ENCODE measurements at regions not wholly inside any gene's neighbourhood (a gene's known extent, or its start where the extent isn't known, plus 50 kb on each side); places are given as distances from the start of the nearest gene placed in this dataset.
A peak's percentile ranks its signal among the peaks of the same experiment; 100 is the strongest.

DNA sequence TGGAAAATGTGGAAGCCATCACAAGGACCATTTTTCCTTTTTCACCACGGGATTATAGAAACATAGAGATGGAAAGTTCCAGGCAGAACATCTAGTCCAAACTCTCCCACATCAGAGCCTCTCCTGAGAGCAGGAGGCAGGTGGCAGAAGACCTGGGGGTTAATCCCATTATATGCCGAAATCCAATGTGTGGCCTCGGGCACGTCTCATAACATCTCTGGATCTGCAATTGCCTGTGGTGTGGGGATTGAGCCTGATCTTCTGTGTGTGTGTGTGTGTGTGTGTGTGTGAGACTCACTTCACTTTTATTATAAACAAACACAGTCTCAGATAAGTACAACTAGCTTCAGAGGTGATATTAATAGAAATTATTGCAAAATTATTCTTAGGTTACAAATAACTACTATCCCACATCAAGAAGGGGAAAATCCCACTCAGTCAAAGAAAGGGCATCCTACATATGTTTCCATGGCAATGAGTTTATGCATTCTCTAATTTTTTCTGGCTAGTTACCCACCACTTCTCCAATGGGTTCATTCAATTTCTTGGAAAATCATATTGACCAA is 199.1 kb downstream of the FOXL1 start:
- DNase-seq: no peak

DNA sequence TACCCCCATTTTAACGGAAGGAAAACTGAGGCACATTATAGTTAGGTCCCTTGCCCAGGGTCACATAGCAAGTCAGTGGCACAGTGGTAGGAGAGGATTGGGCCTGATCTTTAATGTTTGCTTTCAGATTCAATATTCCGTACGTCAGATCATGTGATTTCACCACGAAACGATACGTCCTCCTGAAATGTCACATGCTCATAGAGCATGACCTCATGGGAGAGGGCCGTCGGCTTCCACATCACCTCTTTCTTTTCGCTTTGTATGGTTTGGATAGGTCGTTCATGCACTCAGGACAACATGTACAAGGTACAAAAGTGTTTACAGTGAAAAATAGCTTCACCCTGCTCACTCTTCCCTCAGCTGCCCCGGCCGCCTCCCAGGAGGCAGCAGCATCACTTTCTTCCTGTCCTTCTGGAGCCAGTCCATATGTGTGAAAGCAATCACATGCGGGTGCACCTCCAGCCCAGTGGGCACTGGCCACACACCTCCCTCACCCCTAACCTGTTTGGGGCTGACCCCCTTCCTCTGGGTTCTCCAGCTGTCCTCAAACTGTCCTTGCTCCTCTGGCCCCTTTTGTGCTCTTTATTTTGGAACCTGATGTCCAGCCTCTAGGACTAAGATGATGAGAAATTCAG is 199.9 kb downstream of the FOXL1 start:
- DNase-seq: no peak

DNA sequence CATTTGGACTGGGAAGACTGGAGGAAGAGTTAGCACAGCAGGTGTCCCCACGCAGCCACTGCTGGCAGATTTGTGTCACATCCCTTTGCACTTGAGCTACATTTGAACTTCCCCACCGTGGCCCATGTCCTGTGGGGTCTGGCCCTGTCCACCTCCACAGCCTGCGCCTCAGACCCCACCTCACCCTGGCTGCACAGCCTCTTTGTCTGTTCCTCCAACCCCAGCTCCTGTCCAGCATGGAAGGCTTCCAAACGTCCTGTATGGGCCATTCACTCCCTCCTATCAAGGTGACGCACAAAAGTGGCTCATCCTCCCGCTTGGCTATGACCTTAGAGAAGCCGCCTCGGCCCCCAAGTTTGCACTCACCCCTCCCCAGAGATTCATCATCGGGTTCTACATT is 200.6 kb downstream of the FOXL1 start:
- no peak for DNase-seq

DNA sequence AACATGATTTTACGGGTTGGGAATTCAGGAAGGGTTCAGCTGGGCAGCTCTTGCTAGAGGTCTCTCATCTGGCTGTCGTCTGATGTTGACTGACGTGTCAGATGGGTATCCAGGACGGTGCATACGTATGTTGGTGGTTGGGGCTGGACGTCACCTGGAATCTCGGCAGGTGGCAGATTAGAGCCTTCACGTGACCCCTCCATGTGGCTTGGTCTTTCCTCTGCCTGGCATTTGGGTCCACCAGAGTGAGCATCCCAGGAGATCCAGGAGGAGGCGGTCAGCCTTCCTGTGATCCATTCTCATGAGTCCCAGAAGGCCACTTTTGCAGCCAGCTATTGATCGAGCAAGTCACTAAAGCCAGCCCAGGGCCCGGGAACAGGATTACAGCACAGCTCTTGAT is 202.7 kb downstream of the FOXL1 start:
- DNase-seq: no peak

DNA sequence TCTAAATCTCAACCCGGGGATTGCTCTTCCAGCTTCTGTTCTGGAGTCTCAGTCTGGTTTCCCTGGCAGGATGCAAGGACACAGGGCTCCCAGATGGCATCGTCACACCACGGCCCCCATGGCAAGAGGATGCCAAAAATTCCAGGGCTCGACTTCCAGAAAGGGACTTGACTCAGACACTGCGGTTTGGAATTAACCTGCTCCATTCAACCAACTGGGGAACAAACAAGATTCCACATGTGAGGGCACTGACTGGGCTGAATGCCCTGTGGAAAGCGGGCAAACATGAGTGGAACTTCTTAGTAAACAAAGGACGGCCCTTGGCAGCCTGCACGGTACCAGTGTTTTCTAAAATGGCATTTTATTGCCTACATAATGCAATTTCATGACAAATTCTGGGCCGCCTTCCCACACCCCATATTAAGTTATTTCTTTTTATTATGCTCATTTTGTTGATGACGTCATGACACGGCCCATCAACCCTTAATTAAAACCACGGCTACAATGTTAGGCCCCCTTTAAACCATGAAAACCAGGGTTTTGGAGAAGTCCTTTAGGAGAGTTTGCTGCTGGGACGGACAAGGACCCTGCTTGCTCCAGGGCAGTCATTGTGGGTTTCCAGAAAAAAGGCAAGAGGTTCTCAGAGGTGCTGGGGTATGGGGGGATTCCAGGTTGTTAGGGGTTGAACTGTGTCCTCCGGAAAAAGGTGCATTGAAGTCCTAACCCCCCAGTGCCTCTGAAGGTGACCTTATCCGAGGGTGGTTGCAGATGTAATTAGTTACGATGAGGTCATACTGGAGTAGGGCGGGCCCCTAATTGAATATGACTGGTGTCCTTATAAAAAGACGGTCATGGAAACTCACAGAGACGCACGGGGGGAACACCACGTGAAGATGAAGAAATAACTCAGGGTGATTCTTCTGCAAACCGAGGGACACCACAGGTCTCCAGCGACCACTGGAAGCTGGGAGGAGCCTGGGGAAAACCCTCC is 205.6 kb downstream of the FOXL1 start:
- no peak for DNase-seq

DNA sequence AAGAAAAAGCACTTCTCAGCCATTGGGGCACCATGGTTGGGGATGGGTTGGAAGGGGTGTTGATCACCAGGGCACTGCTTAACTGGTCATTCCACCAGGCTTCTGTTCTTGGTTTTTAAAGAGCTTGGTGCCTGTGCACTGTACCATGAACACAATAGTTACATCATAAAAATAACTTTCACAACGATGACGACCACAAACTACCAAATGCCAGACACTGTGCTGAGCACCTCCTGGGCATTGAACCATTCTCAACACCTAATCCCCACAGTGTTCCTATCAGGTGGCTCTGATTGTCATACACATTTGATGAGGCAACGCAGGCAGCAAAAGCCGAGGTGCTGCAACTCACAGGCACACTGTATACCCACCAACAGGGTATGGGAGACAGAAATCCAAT is 208.0 kb downstream of the FOXL1 start:
- DNase-seq: no peak

DNA sequence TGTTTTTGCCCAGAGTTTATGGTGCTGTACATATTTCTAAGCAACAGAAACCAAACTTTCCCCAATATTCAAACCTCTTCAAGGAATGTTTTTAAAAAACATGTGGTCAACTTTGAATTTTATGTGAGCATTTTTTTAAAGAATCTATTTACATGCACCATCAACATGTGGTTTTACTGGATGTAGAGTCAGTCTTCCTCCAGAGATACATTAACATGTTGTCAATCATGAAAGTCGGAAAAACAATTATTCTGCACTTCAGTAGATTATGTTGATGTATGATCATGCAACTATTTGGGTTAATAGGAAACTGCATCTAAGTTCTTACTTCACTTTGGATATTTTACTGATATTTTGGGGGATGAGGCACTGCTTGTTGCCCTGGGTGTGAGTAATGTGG is 208.6 kb downstream of the FOXL1 start:
- DNase-seq: no peak

DNA sequence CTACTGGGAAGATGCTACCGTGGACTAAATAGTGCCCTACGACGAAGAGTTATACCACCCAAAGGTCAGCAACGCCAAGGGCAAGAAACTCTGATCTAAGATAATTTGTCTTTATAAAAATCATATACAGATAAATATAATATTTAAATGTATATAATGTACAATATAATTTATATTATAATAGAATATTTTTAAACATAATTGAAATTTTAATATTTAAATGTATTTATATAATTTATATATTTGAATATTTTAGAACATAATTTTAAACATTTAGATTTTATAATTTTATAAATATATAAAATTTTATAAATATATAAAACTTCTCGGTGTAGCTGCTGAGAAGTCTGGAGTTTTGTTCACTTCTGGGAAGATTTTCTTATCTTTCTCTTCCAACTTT is 209.2 kb downstream of the FOXL1 start:
- no peak for DNase-seq

DNA sequence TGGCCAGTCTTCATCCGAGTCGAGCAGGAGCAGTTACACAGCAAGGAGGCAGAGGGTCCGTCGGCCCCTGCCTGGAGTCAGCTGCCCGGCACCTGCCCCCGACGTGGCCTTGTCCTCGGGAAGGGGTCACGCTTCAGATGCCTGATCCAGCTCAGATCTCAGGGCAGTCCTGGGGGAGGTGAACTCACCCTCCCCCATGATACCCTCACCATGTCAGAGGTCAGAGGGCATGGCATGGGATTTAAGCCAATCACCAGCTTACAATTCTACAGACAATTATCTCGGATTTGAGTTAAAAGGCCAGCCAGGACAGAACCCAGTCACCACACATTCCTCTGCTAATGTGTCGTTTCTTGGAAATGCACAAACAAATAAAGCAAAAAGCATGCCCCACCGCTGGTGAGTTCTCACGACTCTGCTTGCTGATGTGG is 211.3 kb downstream of the FOXL1 start:
- no peak for DNase-seq

DNA sequence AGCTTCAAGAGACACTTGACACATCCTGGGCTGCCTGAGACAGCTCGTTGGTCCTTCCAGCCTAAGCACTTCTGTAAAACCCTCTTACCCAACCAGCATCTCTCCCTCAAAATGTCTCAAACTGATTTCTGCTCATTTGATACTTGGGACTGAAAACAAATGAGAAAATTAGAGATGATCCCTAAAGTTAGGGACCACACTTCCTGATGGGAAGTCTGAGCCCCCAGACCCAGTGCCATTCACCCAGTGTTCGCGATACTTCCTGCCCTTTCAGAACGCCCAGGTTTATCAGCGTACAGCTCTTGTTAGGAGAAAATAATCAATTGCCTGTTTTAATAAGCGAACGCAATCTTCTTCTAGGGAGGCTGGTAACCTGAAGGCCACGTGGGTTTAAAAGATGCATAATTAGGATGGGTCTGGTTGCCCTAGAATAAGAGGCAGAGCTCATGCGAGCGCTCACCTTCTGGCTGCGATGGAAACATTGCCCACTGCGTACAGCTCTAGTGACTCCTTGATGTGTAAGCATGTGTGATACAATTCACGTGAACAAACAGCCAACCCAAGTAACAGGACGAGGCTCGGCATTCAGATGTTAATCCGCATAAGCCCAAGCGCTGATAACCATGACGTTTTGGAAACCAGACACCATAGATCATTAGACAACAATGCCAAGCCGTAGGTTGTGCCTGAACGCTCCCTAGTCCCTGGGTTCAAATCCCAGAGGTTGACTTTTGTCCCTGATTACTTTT is 213.1 kb downstream of the FOXL1 start:
- no peak for DNase-seq

DNA sequence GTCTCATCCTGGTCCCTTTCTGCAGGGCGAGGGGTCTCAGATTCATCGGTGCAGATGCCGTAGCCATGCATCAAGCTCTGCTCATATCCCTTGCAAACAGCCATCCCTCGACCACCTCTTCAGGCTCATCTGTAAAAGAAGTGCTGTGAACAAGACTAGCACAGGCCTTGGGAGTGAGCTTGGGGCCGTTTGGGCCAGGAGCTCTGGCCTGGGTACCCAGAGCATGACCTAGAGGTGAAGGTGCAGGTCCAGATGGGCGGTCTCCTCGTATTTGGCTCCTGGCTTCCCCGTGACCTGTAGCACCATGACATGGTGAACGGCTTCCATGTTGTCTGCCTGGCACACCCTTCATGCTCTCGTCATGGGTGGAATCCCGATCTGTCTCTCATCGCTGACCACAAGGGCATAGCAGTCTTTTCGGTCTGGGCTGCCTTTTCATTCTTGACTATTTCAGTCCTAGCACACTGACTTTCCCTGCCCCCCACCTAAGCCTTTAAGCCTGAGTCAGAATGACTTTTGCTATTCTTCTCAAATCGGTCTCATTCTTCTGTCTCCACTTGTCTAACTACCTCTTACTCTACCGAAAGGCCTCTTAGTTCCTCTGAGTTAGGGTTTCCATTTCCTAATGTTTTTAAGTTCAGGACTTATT is 216.0 kb downstream of the FOXL1 start:
- no peak for DNase-seq

DNA sequence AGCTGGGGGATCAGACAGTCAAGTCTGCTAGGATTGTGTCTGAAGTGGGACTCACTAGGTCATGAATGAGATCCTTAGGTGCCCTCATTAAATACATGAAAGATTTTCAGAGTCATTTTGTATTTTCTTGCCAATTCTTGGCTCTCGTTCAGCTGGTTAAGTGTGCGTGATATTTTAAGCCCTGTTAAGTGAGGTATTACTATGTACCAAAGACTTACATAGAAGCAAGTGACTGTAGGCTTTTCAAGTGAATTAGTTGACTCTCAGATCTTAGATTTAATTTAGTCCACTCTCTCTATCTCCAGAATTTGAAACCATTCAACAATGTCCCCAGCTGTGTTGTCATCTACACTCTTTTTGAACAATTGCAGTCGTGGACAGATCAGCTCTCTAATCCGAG is 219.4 kb downstream of the FOXL1 start:
- DNase-seq: no peak

DNA sequence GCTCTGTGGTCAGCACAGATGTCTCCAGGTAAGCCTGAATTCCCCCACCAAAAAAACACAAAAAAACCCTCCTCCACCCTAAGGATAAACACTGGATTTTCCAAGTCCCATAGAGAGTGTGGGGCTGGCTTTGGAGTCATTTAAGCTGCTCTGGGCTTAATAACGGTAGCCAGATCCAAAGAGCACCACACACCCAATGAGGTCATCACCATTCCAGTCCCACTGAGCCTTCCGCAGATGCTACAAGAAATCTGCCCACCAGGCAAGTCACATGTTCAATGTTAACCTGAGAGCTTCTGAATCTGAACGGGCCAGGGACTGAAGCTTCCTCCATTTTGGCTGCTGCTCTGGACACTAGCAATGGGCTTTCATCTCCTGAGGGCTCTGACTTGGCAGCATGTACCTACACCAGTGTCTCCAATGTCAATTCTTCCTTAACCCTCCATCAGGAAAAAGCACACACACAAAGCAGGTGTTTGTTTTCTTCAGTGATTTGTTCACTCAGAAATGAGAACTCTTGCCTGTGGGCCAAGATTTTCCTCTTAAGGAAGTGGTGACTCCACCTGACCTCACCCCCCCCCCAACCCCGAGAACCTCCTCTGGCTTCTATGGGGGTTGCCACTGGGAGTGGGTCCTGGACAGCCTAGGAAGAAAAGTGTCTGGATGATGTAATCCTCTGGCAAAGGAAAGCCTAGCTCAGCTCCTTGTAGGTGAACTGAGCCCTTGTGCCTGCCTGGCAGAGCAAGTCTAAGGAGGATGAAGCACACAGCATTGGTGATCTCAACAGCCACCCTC is 220.1 kb downstream of the FOXL1 start:
- peak; percentile 25 for DNase-seq

DNA sequence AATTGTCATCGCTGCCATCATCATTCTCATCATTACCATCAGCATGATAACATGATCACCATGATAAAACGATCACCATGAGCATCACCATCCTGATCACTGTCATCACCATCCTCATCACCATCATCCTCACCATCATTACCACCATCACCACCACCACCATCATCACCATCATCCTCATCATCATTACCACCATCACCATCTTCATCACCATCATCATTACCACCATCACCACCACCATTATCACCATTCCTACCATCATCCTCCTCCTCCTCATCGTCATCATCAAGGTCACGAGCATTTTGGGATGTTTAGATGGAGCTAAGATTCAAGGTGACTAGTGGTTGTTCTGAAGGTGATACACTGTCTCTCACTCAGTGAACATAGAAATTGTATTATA is 221.0 kb downstream of the FOXL1 start:
- DNase-seq: no peak

DNA sequence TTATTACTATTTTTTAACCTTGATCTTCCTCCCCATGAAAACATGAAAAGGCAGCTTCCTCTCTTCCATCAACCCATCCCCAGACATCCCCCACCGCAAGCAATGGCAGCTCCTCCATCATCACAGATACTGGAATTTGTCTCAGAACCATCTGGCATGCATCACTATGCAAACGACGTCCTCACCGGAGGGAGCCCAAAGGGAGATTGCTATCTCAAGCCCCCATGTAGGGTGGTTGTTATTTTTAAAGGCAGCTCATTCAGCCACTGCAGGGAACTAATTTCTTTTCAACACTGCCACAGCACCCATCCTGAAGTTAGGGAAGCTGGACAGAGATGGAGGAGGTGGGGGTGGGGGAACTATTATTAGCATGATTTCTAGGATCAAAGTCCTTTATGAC is 222.5 kb downstream of the FOXL1 start:
- peak; percentile 44 for DNase-seq

DNA sequence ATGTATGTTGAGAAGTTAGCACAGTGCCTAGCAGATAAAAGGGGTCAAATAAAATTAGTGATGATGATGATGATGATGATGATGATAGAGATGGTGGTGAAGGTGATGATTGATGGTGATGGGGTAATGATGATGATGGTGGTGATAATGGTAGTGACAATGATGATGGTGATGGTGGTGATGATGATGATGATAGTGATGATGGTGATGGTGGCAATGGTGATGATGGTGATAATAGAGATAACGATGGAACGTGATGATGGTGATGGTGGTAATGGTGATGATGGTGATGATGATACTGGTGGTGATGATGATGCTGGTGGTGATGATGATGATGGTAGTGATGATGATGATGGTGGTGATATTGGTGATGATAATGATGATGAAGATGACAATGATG is 223.7 kb downstream of the FOXL1 start:
- DNase-seq: no peak

DNA sequence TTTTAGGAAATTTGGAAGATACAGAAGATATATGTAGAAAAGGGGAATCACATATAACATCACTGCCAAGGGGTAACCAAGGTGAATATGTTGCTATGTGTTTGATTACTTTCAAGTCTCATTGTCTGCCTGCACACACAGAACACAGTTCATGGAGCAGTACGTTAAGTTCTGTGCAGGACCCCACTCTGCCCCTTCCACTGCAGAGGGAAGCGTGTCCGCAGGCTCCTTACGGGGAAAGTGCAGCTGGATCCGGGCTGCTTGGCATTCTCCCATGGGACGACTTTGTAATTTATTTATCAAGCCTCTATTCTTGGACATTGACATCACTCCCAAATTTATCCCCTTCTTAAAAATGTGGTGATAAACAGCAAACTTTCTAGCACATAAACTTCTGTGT is 226.8 kb downstream of the FOXL1 start:
- no peak for DNase-seq

DNA sequence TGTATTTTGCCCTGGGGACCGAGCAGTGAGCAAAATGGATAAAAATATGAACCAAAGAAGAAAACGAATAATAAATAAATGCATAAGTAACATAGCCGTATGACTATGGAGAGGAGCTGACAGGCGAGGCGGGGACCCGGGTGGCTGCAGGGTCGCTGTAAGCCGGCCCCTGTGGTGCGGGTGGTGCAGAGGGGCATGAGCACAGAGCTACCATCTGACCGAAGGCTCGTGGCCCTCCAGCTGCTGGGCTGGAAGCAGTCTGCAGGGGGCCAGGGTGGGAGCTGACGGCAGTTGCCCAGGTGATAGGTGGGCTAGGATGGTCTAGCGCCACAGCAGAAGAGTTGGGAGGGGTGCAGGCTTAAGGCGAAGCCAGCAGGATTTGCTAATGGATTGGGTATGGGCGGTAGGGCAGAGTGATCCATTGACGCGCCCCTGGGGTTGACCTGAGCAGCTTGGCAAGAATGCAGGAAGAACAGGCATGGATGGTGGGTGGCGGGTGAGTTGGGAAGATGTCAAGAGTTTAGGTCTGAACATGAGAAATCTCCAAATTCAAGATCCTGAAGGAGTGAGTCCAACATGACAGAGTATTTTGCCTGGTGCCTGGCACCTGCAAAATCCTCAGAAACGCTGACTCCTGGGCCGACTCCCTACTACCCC is 228.0 kb downstream of the FOXL1 start:
- DNase-seq: no peak

DNA sequence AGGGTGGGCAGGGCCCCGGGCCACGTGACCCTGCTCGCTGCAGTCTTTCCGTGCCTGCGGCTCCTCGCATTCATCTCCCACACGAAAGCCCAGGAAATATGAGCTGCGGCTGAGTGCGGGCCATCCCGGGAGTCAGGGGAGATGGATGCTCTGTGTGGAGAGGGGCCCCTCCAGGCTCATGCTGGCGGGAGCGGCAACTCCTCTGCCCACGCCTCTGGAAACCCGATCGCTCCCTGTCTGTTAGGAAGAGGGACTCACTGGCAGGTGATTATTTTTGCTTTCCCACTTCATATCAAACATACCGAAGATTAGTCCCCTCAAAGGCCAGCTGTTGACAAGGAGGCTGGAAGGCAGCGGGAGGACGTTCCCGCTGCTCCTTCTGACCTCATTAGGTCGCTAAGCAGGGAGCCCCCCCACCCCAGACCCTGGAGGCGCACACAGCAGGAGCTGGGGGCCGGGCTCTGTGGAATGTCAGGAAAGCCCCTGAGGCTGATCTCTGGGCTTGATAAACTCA is 228.5 kb downstream of the FOXL1 start:
- peak; percentile 41 for DNase-seq

DNA sequence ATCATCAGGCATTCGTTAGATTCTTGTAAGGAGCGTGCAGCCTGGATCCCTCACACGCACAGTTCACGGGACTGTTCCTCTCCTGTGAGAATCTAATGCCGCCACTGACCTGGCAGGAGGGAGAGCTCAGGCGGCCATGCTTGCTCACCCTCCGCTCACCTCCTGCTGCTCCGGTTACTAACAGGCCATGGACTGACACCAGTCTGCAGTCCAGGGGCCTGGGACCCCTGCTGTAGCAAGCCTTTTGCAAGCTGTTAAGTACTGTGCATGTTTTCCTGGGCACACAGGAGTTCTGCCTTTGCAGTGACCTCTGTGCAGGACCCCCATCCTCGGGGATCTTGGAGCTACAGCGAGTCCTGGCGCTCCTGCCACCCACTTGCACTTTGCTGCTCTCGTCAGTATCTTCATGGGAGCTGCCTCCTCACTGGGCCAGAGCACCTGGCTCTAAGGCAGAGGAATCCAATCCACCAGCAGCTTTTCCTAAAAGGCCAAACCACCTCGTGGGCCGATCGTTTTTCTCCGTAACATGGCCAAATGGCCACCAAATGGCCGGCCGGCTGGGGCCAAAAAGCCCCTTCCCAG is 230.6 kb downstream of the FOXL1 start:
- no peak for DNase-seq

Measured in fibroblast of upper back skin (primary cell).